Adrenal gland (tissue), 5 donors: ENCODE measurements at regions not wholly inside any gene's neighbourhood (a gene's known extent, or its start where the extent isn't known, plus 50 kb on each side); places are given as distances from the start of the nearest gene placed in this dataset.
"Not testable (repeated sequence)": the region's sequence is repeated elsewhere in the genome, so short reads cannot be mapped to it uniquely, and the experiment has no call there.

Experiments
- CTCF ChIP-seq, 6 experiments: fragments of 450-650 bp in 4 of 6; fragments of 200-600 bp in 2 of 6; sonication (generic) in 1 of 6; IDR thresholded peaks; 1 replicate in 5 of 6; 2 replicates in 1 of 6; pipeline versions ENCODE4 v1.5.1 to v1.8.0; 2016 to 2021; ENCODE audit warnings: antibody characterized with exemption in 6 of 6, mild to moderate bottlenecking in 2 of 6, moderate library complexity in 1 of 6
- POLR2A ChIP-seq, 2 donors: fragments of 450-650 bp; IDR thresholded peaks; one replicate each; pipeline ENCODE4 v1.6.1; 2017; ENCODE audit warnings: antibody characterized with exemption in 2 of 2, mild to moderate bottlenecking in 2 of 2, moderate library complexity in 1 of 2
- donor health status: DM: no; HTN: no; CAD: no.

GRCh38 chr20:47892681-47893080 is 107.4 kb upstream of the SULF2 start:
- TF ChIP-seq CTCF, POLR2A (IDR thresholded peaks at IDR 0.05): not testable (repeated sequence)
